Endothelial cell of umbilical vein (primary cell): ENCODE measurements at regions not wholly inside any gene's neighbourhood (a gene's known extent, or its start where the extent isn't known, plus 50 kb on each side); places are given as distances from the start of the nearest gene placed in this dataset.

Source experiments
- BruUV-seq: library from RNA; stranded (reverse); fragments of 400-500 nt; replicated peaks from 2 replicates; lab custom pipeline; 2021; lab: Mats Ljungman, UMichigan
- CTCF ChIA-PET: fragments of 300-600, 350-600 bp; sonication (Branson Sonifier 250); formaldehyde crosslinking; loops from one replicate; lab custom pipeline; 2021; ENCODE audit warnings: antibody characterized with exemption, inconsistent platforms; lab: Charles Lee
- POLR2A ChIA-PET: fragments of 300-600, 350-600 bp; sonication (Branson Sonifier 250); formaldehyde crosslinking; loops from one replicate; lab custom pipeline; 2021; ENCODE audit warnings: antibody characterized with exemption, inconsistent platforms; lab: Charles Lee
- DNase-seq: peaks from one replicate; pipeline ENCODE4 v3.0.0-alpha.2; 2011; ENCODE audit warnings: low read depth, low spot score
- FAIRE-seq: peaks from 2 replicates; lab custom pipeline; 2011; peaks lifted over from hg19 to GRCh38; lab: Jason Lieb, UNC
- H2AFZ ChIP-seq: 2 replicates; pipeline ENCODE4 v1.6.0; 2012; ENCODE audit warnings: low read depth, low read length, control low read depth, inconsistent platforms
- H3K27ac ChIP-seq: 2 replicates; pipeline ENCODE4 v1.5.1; 2011; ENCODE audit warnings: low read depth, mild to moderate bottlenecking, control low read depth, low read length, moderate library complexity; ENCODE audit not compliant: insufficient read depth
- H3K27me3 ChIP-seq, 2 experiments: 2 replicates each; pipeline versions ENCODE4 v1.6.0 to v1.6.1; 2011; ENCODE audit warnings: low read length in 2 of 2, mixed read lengths in 1 of 2; ENCODE audit not compliant: control insufficient read depth in 2 of 2, insufficient read depth in 2 of 2
- H3K36me3 ChIP-seq, 2 experiments: 2 replicates in 1 of 2; 3 replicates in 1 of 2; pipeline ENCODE4 v1.5.1; 2011; ENCODE audit warnings: low read length in 2 of 2, mild to moderate bottlenecking in 1 of 2, moderate library complexity in 1 of 2; ENCODE audit not compliant: control insufficient read depth in 2 of 2, insufficient read depth in 2 of 2; ENCODE audit errors: extremely low read depth in 1 of 2
- H3K4me1 ChIP-seq: 3 replicates; pipeline ENCODE4 v1.5.1; 2011; ENCODE audit warnings: mild to moderate bottlenecking, low read length; ENCODE audit not compliant: control insufficient read depth, insufficient read depth; ENCODE audit errors: extremely low read depth
- H3K4me2 ChIP-seq: 2 replicates; pipeline ENCODE4 v1.6.1; 2011; ENCODE audit warnings: low read length, control low read depth, mixed read lengths; ENCODE audit not compliant: insufficient read depth
- H3K4me3 ChIP-seq, 3 experiments: fragments of 200-600 bp in 1 of 3; sonication (generic), shearing (Covaris generic) in 1 of 3; replicated peaks in 1 of 3; 2 replicates each; pipeline ENCODE4 v1.5.1; 2011 to 2016; ENCODE audit warnings: control low read depth in 3 of 3, low read length in 3 of 3, mild to moderate bottlenecking in 2 of 3, inconsistent platforms in 1 of 3, low read depth in 1 of 3, moderate library complexity in 1 of 3; ENCODE audit not compliant: insufficient read depth in 1 of 3
- H3K79me2 ChIP-seq: 2 replicates; pipeline ENCODE4 v1.6.0; 2012; ENCODE audit warnings: low read length, inconsistent platforms; ENCODE audit not compliant: control insufficient read depth, insufficient read depth
- H3K9ac ChIP-seq: replicated peaks from 2 replicates; pipeline ENCODE3; 2011; ENCODE audit warnings: low read length, control low read depth; ENCODE audit not compliant: insufficient read depth; ENCODE audit errors: extremely low read depth
- H3K9me1 ChIP-seq: replicated peaks from 3 replicates; pipeline ENCODE4 v1.6.0; 2011; ENCODE audit warnings: mild to moderate bottlenecking, low read length; ENCODE audit not compliant: control insufficient read depth, insufficient read depth; ENCODE audit errors: extremely low read depth
- H3K9me3 ChIP-seq: replicated peaks from 2 replicates; pipeline ENCODE4 v1.5.1; 2012; ENCODE audit warnings: low read length, inconsistent platforms; ENCODE audit not compliant: control insufficient read depth, insufficient read depth
- H4K20me1 ChIP-seq: replicated peaks from 2 replicates; pipeline ENCODE3; 2011; ENCODE audit warnings: mild to moderate bottlenecking, low read length; ENCODE audit not compliant: control insufficient read depth, insufficient read depth; ENCODE audit errors: extremely low read depth
- EZH2 ChIP-seq: IDR thresholded peaks from 2 replicates; pipeline ENCODE4 v1.6.1; 2012; ENCODE audit warnings: borderline replicate concordance, low read depth, mild to moderate bottlenecking, moderate library complexity, low read length, inconsistent platforms; ENCODE audit not compliant: severe bottlenecking
- FOS ChIP-seq: IDR thresholded peaks from 2 replicates; pipeline ENCODE4 v1.6.1; 2011; ENCODE audit warnings: mild to moderate bottlenecking, low read length, moderate library complexity, borderline replicate concordance; ENCODE audit not compliant: insufficient read depth
- GATA2 ChIP-seq: IDR thresholded peaks from 2 replicates; pipeline ENCODE4 v1.7.0; 2011; ENCODE audit warnings: low read depth, mild to moderate bottlenecking, moderate library complexity, mixed read lengths, low read length; ENCODE audit not compliant: insufficient read length, insufficient read depth
- JUN ChIP-seq: IDR thresholded peaks from 2 replicates; pipeline ENCODE4 v1.6.1; 2011; ENCODE audit warnings: borderline replicate concordance, low read depth; ENCODE audit not compliant: insufficient read length, insufficient read depth
- MYC ChIP-seq: IDR thresholded peaks from one replicate; pipeline ENCODE4 v1.6.1; 2011; ENCODE audit warnings: mild to moderate bottlenecking, low read depth, low read length
- POLR2A ChIP-seq: IDR thresholded peaks from 2 replicates; pipeline ENCODE4 v1.6.1; 2012; ENCODE audit warnings: low read depth, mild to moderate bottlenecking, control low read depth, low read length
- POLR2AphosphoS5 ChIP-seq: IDR thresholded peaks from 2 replicates; pipeline ENCODE4 v1.6.1; 2012; ENCODE audit warnings: low read depth, mild to moderate bottlenecking, control low read depth, low read length, moderate library complexity; ENCODE audit not compliant: insufficient read depth
- dilution Hi-C: fragments of 300-500 bp; cut with MboI; formaldehyde crosslinking; loops from one replicate; pipeline ENCODE4 v1.15.0; 2019; ENCODE audit warnings: low sequenced_read_pairs; ENCODE audit not compliant: extremely low pct_ligation_motif_present
- intact Hi-C: fragments of 100-400 bp; cut with micrococcal nuclease; formaldehyde crosslinking; loops from one replicate; pipeline ENCODE4 v1.10.0; 2022
- TF ChIP-seq, protein P1 (sequence below): IDR thresholded peaks from 2 replicates; pipeline ENCODE4 v1.6.1; 2011; ENCODE audit not compliant: insufficient read depth, insufficient read length
- TF ChIP-seq, protein P2 (sequence below), 2 donors: IDR thresholded peaks; 1 replicate in 1 of 2; 2 replicates in 1 of 2; pipeline ENCODE4 v1.5.1; 2011; ENCODE audit warnings: low read length in 2 of 2, mild to moderate bottlenecking in 2 of 2, moderate library complexity in 2 of 2, control low read depth in 1 of 2, inconsistent platforms in 1 of 2, low read depth in 1 of 2; ENCODE audit not compliant: insufficient read depth in 1 of 2; ENCODE audit errors: extremely low read depth in 1 of 2

DNA sequence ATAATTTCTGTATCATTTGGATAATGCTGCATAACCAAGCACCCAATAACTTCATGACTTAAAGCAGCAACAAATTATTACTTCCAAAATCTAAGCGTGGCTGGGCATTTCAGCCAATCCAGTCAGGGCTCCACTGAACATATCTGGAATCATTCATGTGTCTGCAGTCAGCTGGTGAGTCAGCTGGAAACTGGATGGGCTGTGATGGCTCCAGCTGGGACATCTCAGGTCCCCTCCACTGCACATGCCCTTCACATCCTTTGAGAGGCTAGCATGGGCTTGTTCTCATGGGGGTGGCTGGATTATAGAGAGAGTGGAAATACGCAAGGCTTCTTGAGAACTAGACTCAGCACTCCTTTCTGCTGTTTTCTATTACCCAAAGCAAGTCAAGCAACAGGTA is 961.9 kb downstream of the DIAPH3 start:
- Histone ChIP-seq H3K4me1 (peaks cover 3% of the 10 kb centered on the region), H4K20me1 (no peaks in the 10 kb centered on the region), H3K27me3 (no peaks in the 10 kb centered on the region), H3K27ac (no peak overlapping the region), H3K36me3 (no peaks in the 10 kb centered on the region), H3K4me3 (no peak overlapping the region), H3K9me3 (no peaks in the 10 kb centered on the region), H3K79me2 (no peaks in the 10 kb centered on the region), H3K9ac (no peak overlapping the region), H3K4me2 (no peak overlapping the region), H2AFZ (no peak overlapping the region), H3K9me1 (no peaks in the 10 kb centered on the region)
- intact Hi-C loops = no loop called here
- CTCF ChIA-PET = no interaction called here
- DNase-seq = no peak
- dilution Hi-C loops = no loop called here
- no peak for FAIRE-seq
- POLR2A ChIA-PET = no interaction called here
- no TSS peak for BruUV-seq
- TF ChIP-seq GATA2 (no peak), JUN (no peak), MYC (no peak), POLR2AphosphoS5 (no peak), FOS (no peak), POLR2A (no peak), EZH2 (no peak)
- TF ChIP-seq, protein P1, sequence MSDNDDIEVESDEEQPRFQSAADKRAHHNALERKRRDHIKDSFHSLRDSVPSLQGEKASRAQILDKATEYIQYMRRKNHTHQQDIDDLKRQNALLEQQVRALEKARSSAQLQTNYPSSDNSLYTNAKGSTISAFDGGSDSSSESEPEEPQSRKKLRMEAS = no peak
- TF ChIP-seq, protein P2, sequence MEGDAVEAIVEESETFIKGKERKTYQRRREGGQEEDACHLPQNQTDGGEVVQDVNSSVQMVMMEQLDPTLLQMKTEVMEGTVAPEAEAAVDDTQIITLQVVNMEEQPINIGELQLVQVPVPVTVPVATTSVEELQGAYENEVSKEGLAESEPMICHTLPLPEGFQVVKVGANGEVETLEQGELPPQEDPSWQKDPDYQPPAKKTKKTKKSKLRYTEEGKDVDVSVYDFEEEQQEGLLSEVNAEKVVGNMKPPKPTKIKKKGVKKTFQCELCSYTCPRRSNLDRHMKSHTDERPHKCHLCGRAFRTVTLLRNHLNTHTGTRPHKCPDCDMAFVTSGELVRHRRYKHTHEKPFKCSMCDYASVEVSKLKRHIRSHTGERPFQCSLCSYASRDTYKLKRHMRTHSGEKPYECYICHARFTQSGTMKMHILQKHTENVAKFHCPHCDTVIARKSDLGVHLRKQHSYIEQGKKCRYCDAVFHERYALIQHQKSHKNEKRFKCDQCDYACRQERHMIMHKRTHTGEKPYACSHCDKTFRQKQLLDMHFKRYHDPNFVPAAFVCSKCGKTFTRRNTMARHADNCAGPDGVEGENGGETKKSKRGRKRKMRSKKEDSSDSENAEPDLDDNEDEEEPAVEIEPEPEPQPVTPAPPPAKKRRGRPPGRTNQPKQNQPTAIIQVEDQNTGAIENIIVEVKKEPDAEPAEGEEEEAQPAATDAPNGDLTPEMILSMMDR (IDR thresholded peaks at IDR 0.05; ENCODE audit: extremely low read depth in 1 of 2, insufficient read depth in 1 of 2, low read depth in 1 of 2, low read length in 2 of 2) = no peak
